Stomach (tissue), 4 donors: ENCODE measurements at regions not wholly inside any gene's neighbourhood (a gene's known extent, or its start where the extent isn't known, plus 50 kb on each side); places are given as distances from the start of the nearest gene placed in this dataset.

Experiments
- EP300 ChIP-seq: sonication (generic); formaldehyde crosslinking; IDR thresholded peaks from one replicate; pipeline ENCODE4 v1.6.1; 2017; ENCODE audit warnings: antibody characterized with exemption
- POLR2A ChIP-seq, 4 donors: fragments of 450-650 bp; IDR thresholded peaks; one replicate each; pipeline ENCODE4 v1.6.1; 2016; ENCODE audit warnings: antibody characterized with exemption in 4 of 4, control low read depth in 2 of 4, mild to moderate bottlenecking in 1 of 4, moderate library complexity in 1 of 4
- POLR2AphosphoS5 ChIP-seq, 3 donors: sonication (generic); formaldehyde crosslinking; IDR thresholded peaks; one replicate each; pipeline ENCODE4 v1.6.1; 2016; ENCODE audit warnings: antibody characterized with exemption in 3 of 3
- TF ChIP-seq, protein P1 (sequence below), 7 experiments: fragments of 450-650 bp in 4 of 7; fragments of 200-600 bp in 3 of 7; sonication (generic) in 3 of 7; IDR thresholded peaks; one replicate each; pipeline ENCODE4 v1.5.1; 2016 to 2019; ENCODE audit warnings: antibody characterized with exemption in 7 of 7, control low read depth in 2 of 7, mild to moderate bottlenecking in 1 of 7

DNA sequence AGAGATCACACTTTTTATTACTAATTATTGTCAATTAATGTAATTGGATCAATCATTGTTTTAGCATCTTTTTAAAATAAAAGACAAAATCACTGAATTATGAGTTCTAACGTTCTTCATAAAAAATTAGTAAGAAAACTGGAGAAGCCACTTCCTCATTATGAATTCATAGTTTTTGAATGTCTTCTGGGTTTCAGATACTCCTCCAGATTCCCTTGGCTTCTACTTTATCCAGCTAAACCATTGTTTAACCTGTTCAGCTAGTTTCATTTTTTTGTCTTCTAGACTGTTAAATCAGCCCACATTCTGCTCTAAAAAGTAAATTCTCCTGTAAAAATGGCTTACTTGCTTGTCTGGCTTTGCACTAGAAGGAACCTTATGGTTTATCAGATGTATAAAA lies 753.4 kb upstream of the ACVR2A start:
- TF ChIP-seq, protein P1, sequence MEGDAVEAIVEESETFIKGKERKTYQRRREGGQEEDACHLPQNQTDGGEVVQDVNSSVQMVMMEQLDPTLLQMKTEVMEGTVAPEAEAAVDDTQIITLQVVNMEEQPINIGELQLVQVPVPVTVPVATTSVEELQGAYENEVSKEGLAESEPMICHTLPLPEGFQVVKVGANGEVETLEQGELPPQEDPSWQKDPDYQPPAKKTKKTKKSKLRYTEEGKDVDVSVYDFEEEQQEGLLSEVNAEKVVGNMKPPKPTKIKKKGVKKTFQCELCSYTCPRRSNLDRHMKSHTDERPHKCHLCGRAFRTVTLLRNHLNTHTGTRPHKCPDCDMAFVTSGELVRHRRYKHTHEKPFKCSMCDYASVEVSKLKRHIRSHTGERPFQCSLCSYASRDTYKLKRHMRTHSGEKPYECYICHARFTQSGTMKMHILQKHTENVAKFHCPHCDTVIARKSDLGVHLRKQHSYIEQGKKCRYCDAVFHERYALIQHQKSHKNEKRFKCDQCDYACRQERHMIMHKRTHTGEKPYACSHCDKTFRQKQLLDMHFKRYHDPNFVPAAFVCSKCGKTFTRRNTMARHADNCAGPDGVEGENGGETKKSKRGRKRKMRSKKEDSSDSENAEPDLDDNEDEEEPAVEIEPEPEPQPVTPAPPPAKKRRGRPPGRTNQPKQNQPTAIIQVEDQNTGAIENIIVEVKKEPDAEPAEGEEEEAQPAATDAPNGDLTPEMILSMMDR (IDR thresholded peaks at IDR 0.05): no peak
- TF ChIP-seq POLR2A (IDR thresholded peaks at IDR 0.05) (no peak), POLR2AphosphoS5 (IDR thresholded peaks at IDR 0.05) (no peak), EP300 (no peak)
